ENCODE measurements at regions not wholly inside any gene's neighbourhood (a gene's known extent, or its start where the extent isn't known, plus 50 kb on each side); places are given as distances from the start of the nearest gene placed in this dataset.

GRCh38 chr1:187870552-187870951 is 1041.8 kb downstream of the PLA2G4A start:
- H3K27ac Mint-ChIP-seq: no peak overlapping the region
- H3K4me1 Mint-ChIP-seq: no peaks in the 10 kb centered on the region
- DNase-seq: no peak
- no peaks in the 10 kb centered on the region for H3K36me3 Mint-ChIP-seq
- H3K27me3 Mint-ChIP-seq (ENCODE audit: low read depth in 3 of 3): no peaks in the 10 kb centered on the region
- no peak overlapping the region for H3K4me3 Mint-ChIP-seq
- H3K9me3 Mint-ChIP-seq: peaks cover 22 to 62% (median 42%) of the 10 kb centered on the region in 6 donors

- H3K4me1 Mint-ChIP-seq: no peaks in the 10 kb centered on the region
- DNase-seq: no peak
- no peak overlapping the region for H3K27ac Mint-ChIP-seq
- peaks cover 0 to 1% (median 0%) of the 10 kb centered on the region in 3 donors for H3K36me3 Mint-ChIP-seq
- H3K4me3 Mint-ChIP-seq: no peak overlapping the region
- peaks cover 21 to 62% (median 47%) of the 10 kb centered on the region in 6 donors for H3K9me3 Mint-ChIP-seq
- no peaks in the 10 kb centered on the region for H3K27me3 Mint-ChIP-seq (ENCODE audit: low read depth in 3 of 3)
Observed at GRCh38 chr1:187871177-187871845, 1042.6 kb downstream of the PLA2G4A start.

- Mint-ChIP-seq H3K9me3 (peaks cover 22 to 71% (median 55%) of the 10 kb centered on the region in 6 donors), H3K4me1 (no peaks in the 10 kb centered on the region), H3K4me3 (no peak overlapping the region), H3K27me3 (ENCODE audit: low read depth in 3 of 3) (no peaks in the 10 kb centered on the region), H3K27ac (no peak overlapping the region), H3K36me3 (peaks cover 0 to 5% (median 0%) of the 10 kb centered on the region in 3 donors)
- no peak for DNase-seq
Observed at GRCh38 chr1:187872550-187872949, 1043.8 kb downstream of the PLA2G4A start.

GRCh38 chr1:187873126-187873525 is 1044.4 kb downstream of the PLA2G4A start:
- DNase-seq: no peak
- Mint-ChIP-seq H3K27me3 (ENCODE audit: low read depth in 3 of 3) (no peaks in the 10 kb centered on the region), H3K4me1 (no peaks in the 10 kb centered on the region), H3K4me3 (no peak overlapping the region), H3K9me3 (peaks cover 20 to 69% (median 53%) of the 10 kb centered on the region in 6 donors), H3K27ac (no peak overlapping the region), H3K36me3 (peaks cover 0 to 5% (median 0%) of the 10 kb centered on the region in 3 donors)

GRCh38 chr1:187876775-187877174 is 1048.0 kb downstream of the PLA2G4A start:
- H3K27ac Mint-ChIP-seq: no peak overlapping the region
- H3K4me3 Mint-ChIP-seq: no peak overlapping the region
- DNase-seq: no peak
- peaks cover 0 to 5% (median 0%) of the 10 kb centered on the region in 3 donors for H3K36me3 Mint-ChIP-seq
- H3K27me3 Mint-ChIP-seq (ENCODE audit: low read depth in 3 of 3): peaks cover 0 to 2% (median 0%) of the 10 kb centered on the region in 3 donors
- peaks cover 10 to 58% (median 38%) of the 10 kb centered on the region in 6 donors for H3K9me3 Mint-ChIP-seq
- no peaks in the 10 kb centered on the region for H3K4me1 Mint-ChIP-seq

- no peaks in the 10 kb centered on the region for H3K4me1 Mint-ChIP-seq
- H3K4me3 Mint-ChIP-seq: no peak overlapping the region
- peaks cover 0 to 2% (median 0%) of the 10 kb centered on the region in 3 donors for H3K27me3 Mint-ChIP-seq (ENCODE audit: low read depth in 3 of 3)
- H3K27ac Mint-ChIP-seq: no peak overlapping the region
- DNase-seq: no peak
- peaks cover 8 to 53% (median 37%) of the 10 kb centered on the region in 6 donors for H3K9me3 Mint-ChIP-seq
- peaks cover 0 to 5% (median 0%) of the 10 kb centered on the region in 3 donors for H3K36me3 Mint-ChIP-seq
Observed at GRCh38 chr1:187877220-187877619, 1048.5 kb downstream of the PLA2G4A start.

- peaks cover 0 to 2% (median 0%) of the 10 kb centered on the region in 3 donors for H3K27me3 Mint-ChIP-seq (ENCODE audit: low read depth in 3 of 3)
- no peak overlapping the region for H3K27ac Mint-ChIP-seq
- H3K9me3 Mint-ChIP-seq: peaks cover 8 to 49% (median 31%) of the 10 kb centered on the region in 6 donors
- no peak for DNase-seq
- H3K4me1 Mint-ChIP-seq: no peaks in the 10 kb centered on the region
- H3K4me3 Mint-ChIP-seq: no peak overlapping the region
- H3K36me3 Mint-ChIP-seq: peaks cover 0 to 5% (median 0%) of the 10 kb centered on the region in 3 donors
Observed at GRCh38 chr1:187878883-187879282, 1050.1 kb downstream of the PLA2G4A start.

GRCh38 chr1:187883356-187883755 is 1054.6 kb downstream of the PLA2G4A start:
- Mint-ChIP-seq H3K9me3 (peaks cover 0 to 26% (median 10%) of the 10 kb centered on the region in 6 donors), H3K27me3 (ENCODE audit: low read depth in 3 of 3) (peaks cover 0 to 4% (median 0%) of the 10 kb centered on the region in 3 donors), H3K4me1 (no peaks in the 10 kb centered on the region), H3K4me3 (no peak overlapping the region), H3K27ac (no peak overlapping the region), H3K36me3 (no peaks in the 10 kb centered on the region)
- DNase-seq: no peak

GRCh38 chr1:187891993-187892682 is 1063.4 kb downstream of the PLA2G4A start:
- no peak overlapping the region for H3K27ac Mint-ChIP-seq
- DNase-seq: no peak
- peaks cover 5 to 45% (median 26%) of the 10 kb centered on the region in 6 donors for H3K9me3 Mint-ChIP-seq
- H3K27me3 Mint-ChIP-seq (ENCODE audit: low read depth in 3 of 3): peaks cover 0 to 5% (median 0%) of the 10 kb centered on the region in 3 donors
- peaks cover 3 to 5% (median 3%) of the 10 kb centered on the region in 3 donors for H3K36me3 Mint-ChIP-seq
- no peaks in the 10 kb centered on the region for H3K4me1 Mint-ChIP-seq
- H3K4me3 Mint-ChIP-seq: no peak overlapping the region

- Mint-ChIP-seq H3K4me3 (no peak overlapping the region), H3K27me3 (ENCODE audit: low read depth in 3 of 3) (peaks cover 0 to 5% (median 0%) of the 10 kb centered on the region in 3 donors), H3K9me3 (peaks cover 5 to 46% (median 27%) of the 10 kb centered on the region in 6 donors), H3K4me1 (no peaks in the 10 kb centered on the region), H3K36me3 (peaks cover 3 to 5% (median 3%) of the 10 kb centered on the region in 3 donors), H3K27ac (no peak overlapping the region)
- DNase-seq: no peak
Observed at GRCh38 chr1:187892683-187893039, 1063.9 kb downstream of the PLA2G4A start.

- H3K4me1 Mint-ChIP-seq: no peaks in the 10 kb centered on the region
- peaks cover 0 to 5% (median 3%) of the 10 kb centered on the region in 3 donors for H3K27me3 Mint-ChIP-seq (ENCODE audit: low read depth in 3 of 3)
Observed at GRCh38 chr1:187893471-187893870, 1064.7 kb downstream of the PLA2G4A start.

GRCh38 chr1:187894349-187894748 is 1065.6 kb downstream of the PLA2G4A start:
- no peak for DNase-seq
- Mint-ChIP-seq H3K27ac (no peak overlapping the region), H3K27me3 (ENCODE audit: low read depth in 3 of 3) (peaks cover 0 to 3% (median 2%) of the 10 kb centered on the region in 3 donors), H3K4me3 (no peak overlapping the region), H3K4me1 (no peaks in the 10 kb centered on the region), H3K36me3 (peaks cover 3 to 5% (median 3%) of the 10 kb centered on the region in 3 donors), H3K9me3 (peaks cover 5 to 46% (median 26%) of the 10 kb centered on the region in 6 donors)

More at GRCh38 chr1:187893471-187893870, 1064.7 kb downstream of the PLA2G4A start:
- peaks cover 5 to 46% (median 28%) of the 10 kb centered on the region in 6 donors for H3K9me3 Mint-ChIP-seq
- no peak for DNase-seq
- H3K36me3 Mint-ChIP-seq: peaks cover 3 to 5% (median 3%) of the 10 kb centered on the region in 3 donors
- H3K27ac Mint-ChIP-seq: no peak overlapping the region
- no peak overlapping the region for H3K4me3 Mint-ChIP-seq

- Mint-ChIP-seq H3K4me3 (no peak overlapping the region), H3K27me3 (ENCODE audit: low read depth in 3 of 3) (peaks cover 0 to 2% (median 0%) of the 10 kb centered on the region in 3 donors), H3K4me1 (no peaks in the 10 kb centered on the region), H3K9me3 (peaks cover 2 to 34% (median 20%) of the 10 kb centered on the region in 6 donors), H3K27ac (no peak overlapping the region), H3K36me3 (peaks cover 0 to 5% (median 0%) of the 10 kb centered on the region in 3 donors)
- no peak for DNase-seq
Observed at GRCh38 chr1:187903223-187903622, 1074.5 kb downstream of the PLA2G4A start.

GRCh38 chr1:187909382-187909781 is 1080.6 kb downstream of the PLA2G4A start:
- no peaks in the 10 kb centered on the region for H3K27me3 Mint-ChIP-seq (ENCODE audit: low read depth in 3 of 3)
- H3K9me3 Mint-ChIP-seq: peaks cover 11 to 62% (median 18%) of the 10 kb centered on the region in 6 donors

More at GRCh38 chr1:187909382-187909781, 1080.6 kb downstream of the PLA2G4A start:
- no peak for DNase-seq
- Mint-ChIP-seq H3K4me3 (no peak overlapping the region), H3K27ac (no peak overlapping the region), H3K4me1 (no peaks in the 10 kb centered on the region), H3K36me3 (peaks cover 0 to 8% (median 0%) of the 10 kb centered on the region in 3 donors)
